Islet of Langerhans (tissue), 1 donor: ENCODE measurements at regions not wholly inside any gene's neighbourhood (a gene's known extent, or its start where the extent isn't known, plus 50 kb on each side); places are given as distances from the start of the nearest gene placed in this dataset.

ENCODE experiments used
- FAIRE-seq: peaks from one replicate; lab custom pipeline; 2011; peaks lifted over from hg19 to GRCh38; lab: Jason Lieb, UNC

DNA sequence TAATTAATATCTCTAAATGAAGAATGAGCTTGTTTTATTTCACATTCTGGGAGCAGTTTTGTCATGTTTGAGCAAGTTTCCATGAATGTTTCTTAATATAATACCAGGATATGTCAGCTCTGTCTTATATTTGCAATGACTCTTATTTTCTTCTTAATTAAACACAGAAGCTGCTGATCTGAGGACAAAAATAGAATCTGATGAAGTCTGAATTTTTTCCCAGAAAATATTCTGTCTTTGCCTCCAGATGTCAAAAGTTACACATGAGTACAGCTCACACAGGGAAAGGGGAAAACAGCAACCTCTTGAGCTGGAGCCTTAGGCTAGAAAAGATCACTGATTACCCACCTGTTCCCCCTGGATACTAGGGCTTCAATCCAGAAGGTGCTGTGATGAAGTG lies 606.6 kb upstream of the SYT4 start:
- FAIRE-seq, result no peak

DNA sequence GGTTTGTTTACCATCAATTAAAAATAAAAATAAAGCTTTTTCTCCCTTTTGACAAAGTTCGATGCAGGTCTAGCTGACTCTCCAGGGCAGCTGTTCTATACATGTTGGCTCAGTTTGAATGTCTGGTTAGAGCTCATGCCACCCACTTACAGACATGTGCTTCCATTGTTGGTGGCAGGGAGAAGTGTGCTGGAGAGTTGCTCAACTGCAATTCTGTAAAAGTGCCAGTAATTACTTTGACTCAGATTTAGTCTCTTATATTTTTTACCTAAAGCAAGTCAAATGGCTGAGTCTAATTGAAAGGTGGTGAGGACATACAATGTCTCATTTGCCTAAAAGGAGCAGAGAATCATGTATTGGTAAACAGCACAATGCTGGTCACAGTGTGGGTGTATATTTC lies 609.1 kb upstream of the SYT4 start:
- no peak for FAIRE-seq

DNA sequence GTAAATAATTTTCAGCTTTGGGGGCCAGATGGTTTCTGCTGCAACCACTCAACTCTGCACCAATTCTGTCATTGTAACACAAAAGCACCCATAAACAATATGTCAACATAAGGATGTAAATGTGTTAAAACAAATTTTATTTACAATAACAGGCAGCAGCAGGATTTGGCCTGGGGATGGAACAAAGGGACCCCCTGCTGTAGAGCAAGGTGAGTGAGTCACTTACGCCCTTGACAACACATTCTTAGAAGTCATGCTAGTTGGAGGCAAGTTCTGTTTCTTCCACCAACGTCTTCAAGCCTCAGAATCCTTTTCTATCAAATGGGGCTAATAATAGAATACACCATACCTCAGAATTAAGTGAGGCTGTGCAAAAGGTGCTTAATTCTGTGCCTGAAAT lies 610.2 kb upstream of the SYT4 start:
- no peak for FAIRE-seq

DNA sequence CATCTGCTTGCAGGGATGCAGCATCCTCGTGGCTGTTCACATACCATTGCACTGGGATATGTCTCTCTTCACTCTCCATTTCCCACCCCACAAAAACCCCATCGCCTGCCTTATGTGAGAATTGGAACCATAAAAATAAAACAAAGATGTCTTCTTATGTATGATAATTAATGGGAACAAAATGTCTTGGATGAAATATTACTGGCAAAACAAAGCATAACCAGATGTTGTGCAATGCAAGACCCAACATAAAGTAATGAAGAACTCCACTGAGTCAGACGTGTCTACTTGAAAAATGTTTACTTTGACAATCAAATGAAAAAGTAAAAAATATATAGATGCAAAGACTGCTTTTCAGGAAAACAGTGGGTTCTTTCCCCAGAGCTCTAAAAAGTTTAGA lies 611.3 kb upstream of the SYT4 start:
- no peak for FAIRE-seq

DNA sequence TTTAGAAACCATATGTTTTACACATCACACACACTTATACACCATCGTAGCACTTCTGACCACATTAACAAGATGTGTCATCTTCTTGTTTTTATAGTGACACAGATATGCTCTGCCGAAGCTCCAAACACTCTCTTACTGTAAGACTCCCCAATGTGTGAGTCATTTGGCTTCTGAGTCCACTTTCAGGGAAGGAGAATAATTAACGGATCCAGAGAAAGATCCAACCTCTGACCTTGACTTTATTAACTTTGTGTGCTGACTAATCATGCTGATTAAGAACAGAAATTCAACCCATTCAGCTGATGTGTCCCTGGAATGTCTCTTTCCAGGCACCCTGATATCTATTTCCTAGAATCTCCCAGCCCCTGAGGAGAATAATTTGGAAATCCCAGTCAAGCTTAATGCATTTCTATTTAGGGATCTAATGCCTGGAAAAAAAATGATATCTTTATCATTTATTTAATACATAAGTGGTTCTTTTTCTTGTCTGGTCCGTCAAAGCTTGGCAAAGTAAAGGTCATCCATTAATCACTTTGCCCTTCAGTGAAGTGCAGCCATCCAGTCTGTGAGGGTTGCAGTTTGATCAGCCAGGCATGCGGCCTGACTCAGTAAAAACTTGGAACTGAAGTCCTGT lies 615.8 kb upstream of the SYT4 start:
- no peak for FAIRE-seq

DNA sequence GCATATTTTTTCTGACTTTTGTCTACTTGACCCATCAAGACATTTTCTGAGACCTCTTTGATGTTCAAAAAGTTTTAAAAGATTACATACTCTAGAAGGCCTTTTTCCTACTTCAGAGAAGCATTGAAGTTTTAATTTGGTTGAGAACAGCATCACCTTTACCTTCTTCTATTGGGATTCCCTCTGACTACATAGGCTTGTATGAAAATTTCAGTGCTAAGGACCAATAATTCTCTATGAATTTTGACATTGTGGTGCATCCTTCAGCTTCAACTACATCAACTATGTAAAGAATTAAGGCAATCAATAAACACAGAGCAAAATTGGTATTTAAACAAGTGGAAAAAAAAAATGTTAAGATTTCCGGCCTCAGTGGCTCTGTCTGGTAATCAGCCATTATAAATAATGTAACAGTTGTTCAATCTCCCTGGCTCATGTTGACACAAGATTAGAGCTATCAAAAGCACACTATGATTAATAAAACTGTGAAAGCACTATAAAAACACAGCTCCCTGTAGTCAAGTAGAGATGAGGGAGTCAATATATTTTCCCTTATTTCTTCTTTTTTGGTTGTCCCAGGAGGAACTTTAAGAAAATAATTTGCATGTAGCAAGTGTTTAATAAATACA lies 627.0 kb upstream of the SYT4 start:
- peak; percentile 90 for FAIRE-seq

DNA sequence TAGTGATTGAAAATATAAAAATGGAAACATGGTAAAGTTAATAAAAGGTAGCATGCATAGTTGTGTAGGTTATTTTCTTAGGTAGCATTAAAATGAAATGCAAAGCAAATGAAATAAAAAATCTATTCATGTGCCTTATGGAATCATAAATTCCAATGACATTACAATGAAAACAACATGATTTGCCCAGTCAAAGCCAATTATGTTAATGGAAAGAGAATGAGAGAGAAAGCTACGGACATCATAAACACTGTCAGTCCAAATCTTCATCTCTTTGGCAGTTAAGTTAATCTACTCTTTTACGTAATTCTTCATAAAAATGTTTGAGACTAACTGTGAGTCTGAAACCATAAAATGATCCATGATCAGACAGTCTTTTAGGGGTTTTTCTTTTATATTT lies 636.7 kb upstream of the SYT4 start:
- peak; percentile 60 for FAIRE-seq

DNA sequence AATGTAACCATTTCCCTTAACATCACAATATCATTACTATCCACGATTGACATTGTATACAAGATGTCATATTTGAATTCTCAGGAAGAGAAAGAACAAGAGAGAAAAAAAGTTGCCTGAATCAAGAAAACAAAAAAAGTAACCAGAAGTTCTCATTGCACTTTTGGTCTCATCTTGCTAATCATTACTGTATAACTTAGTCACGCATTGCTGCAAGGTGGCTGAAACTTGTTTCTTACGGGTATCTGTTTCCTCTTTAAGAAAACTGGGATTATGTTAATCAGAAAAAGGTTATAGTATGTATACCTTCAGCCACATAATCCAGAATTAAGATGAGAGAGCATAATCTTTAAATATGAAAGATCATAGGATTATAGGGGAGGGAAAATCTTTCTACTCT lies 639.7 kb upstream of the SYT4 start:
- FAIRE-seq, result no peak

DNA sequence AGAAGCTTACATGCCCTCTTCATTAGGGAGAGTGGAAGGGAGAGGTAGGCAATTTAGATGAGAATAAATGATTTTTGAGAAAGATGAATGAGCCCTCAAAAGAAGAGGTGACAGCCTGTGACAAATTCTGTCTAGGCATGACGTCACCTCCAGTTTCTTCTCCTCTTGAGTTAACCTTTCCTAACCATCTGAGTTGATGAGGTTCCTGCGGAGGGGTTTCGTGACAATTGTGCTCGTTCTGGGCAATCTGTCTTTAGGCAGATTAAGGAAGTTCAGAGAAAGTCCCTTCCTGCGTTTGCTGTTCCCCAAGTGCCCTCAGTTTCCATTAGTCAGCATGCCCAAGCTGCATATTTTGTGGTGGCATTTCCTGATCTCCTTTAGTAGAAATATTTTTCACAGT lies 640.2 kb upstream of the SYT4 start:
- no peak for FAIRE-seq

DNA sequence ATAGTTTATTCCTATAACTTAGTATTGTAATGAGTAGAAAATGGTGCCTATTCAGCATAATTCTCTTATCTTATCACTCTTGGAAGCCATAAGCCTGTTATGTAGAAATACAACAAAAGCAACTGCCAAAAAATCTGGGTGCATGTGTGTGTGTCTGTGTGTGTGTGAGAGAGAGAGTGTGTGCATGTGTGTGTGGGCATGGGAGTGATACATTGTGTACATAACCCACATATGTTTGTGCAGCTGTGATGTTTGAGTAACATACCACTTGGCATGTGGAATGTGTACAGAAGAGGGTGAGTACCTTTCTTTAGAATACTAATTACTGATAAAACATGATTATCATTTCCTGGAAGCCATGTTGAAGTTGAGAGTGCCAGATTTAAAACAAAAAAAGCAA lies 642.3 kb upstream of the SYT4 start:
- no peak for FAIRE-seq

DNA sequence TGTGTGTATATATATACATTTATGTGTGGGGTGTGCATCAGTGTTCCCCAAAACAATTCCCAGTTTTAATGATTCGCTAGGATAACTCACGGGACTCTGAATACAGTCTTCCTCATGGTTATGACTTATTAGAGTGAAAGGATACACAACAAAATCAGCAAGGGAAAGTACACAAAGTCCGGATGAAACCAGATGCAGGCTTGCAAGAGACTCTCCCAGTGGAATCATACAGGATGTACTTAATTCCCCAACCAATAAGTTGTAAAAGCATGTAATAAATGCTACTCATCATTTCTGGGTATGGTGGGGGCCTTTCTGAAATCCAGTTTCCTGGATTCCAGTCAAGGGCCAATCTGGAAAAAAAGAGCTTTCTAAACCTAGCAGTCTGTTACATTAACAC lies 654.1 kb upstream of the SYT4 start:
- peak; percentile 68 for FAIRE-seq

DNA sequence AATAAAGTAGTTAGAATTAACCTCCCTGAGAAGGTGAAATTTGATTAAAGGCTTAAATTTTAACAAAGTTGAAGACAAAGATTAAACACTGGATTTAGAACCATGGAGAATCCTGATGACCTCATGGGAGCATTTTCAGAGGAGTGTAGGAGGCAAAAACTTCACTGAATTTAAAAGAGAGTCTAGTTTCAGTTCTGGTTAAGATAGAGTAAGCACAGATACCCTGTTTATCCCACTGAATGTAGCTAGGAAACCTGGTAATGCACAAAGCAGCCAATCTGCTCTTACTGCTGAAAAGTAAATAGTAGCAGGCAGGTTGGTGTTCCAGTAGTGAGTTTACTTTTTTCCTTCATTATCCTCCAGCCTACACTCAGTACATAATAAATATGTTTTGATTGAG lies 654.9 kb upstream of the SYT4 start:
- FAIRE-seq, result peak; percentile 100

DNA sequence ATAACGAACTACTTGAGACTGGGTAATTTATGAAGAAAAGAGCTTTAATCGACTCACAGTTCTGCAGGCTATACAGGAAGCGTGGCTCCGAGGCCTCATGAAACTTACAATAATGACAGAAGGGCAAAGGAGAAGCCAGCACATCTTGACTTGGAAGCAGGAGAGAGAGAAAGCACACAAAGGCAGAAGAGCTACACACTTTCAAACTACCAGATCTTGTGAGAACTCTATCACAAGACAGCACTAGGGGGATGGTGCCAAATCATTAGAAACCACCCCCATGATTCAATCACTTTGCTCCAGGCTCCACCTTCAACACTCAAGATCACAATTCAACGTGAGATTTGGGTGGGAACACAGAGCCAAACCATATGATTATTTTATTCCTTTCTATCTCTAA lies 655.9 kb upstream of the SYT4 start:
- no peak for FAIRE-seq

DNA sequence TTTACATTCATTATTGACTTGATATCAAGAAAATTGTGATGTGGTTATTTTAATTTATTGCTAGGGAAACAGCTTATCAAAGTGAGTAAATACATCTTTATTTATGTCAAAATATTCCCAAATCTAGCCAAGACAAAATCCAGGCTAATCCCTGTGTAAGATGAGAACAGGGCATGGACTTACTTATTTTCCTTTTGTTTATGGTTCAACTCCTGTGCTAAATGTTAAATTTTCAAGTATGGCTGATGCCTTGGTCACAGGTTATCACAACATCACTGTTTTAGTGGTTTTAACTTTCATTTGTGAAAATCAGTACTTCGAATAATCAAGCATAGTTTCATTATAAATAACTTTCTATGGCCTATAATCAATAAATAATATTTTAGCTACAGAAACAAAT lies 657.0 kb upstream of the SYT4 start:
- no peak for FAIRE-seq

DNA sequence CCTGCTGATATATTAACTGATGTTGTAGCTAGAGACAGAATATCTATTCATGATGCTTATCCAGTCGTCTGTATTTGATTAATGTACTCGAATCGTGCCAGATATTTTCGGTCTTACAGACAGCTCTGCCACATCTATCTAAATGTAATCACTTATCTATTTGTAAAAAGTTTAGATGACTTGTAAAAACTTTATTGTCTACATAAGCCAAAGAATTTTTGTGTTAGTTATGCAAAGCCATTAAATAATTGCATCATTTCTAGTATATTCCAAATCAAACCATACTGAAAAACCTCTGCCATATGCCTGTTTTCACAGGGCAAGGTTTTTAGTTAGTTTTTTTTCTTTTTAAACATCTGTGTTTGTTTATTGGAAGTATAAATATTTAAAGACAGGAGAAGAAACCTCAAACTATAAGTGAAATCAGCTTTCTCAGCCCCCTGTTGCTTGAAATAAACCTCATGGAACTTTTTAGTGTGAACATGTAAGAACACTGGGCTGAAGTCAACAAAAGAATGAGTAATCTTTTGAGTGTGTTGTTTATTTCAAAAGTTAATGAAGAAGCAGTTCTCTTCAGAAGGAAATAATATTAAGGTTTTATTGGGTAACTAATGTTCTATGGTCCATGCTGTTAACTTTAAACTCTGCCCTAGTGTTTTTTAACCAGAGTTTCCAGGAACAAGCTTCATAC lies 657.6 kb upstream of the SYT4 start:
- FAIRE-seq, result no peak

DNA sequence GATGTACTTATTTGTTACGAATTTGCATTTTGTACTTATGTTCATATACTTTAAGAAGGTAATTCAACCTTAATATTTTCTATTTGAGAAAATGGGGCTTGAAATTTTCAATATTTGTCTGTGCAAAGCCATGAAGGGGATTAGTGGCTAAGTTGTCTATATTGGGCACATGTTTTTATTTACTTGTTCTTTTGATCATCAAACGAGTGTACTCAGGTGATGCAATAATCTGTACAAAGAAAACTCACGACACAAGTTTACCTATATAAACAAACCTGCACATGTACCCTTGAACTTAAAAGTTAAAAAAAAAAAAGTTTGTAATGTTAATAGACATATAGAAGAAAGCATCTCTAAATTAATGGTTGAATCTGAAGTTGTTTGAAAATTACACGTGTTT lies 658.9 kb upstream of the SYT4 start:
- FAIRE-seq, result no peak

DNA sequence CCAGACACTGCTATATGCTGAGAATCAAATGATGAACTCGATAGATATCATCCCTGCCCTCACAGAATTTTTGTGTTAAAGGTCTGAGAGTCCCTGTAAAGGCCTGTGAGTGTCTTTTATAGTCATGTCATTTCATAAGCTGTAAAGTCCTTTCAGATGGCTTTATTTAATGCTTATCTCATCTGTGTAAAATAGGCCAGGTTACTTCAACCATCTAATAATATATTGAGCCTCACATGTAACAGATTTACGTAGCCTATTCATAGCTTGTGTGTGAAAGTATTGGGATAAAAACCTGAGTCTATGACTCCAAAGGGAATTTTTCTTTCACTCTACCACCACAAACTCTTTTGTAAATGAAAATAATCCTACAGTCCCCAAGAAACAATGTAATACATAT lies 672.0 kb upstream of the SYT4 start:
- no peak for FAIRE-seq

DNA sequence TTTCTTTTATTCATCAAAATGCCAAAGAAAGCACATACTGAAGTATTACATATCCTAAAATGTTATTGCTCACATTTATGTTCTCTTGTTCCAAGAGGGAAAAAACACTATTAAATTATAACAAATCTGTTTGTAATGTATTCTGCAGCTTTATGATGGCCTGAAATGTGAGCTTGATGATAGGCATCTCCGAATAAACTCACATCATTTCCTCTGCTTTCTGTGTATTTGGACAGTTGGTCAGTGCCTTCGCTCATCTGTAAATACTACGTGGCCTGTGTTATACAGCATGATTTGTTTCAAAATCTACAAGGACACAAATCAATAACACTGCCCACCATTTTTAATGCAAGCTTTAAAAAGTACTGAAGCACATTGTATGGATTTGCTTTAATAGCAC lies 672.8 kb upstream of the SYT4 start:
- no peak for FAIRE-seq

DNA sequence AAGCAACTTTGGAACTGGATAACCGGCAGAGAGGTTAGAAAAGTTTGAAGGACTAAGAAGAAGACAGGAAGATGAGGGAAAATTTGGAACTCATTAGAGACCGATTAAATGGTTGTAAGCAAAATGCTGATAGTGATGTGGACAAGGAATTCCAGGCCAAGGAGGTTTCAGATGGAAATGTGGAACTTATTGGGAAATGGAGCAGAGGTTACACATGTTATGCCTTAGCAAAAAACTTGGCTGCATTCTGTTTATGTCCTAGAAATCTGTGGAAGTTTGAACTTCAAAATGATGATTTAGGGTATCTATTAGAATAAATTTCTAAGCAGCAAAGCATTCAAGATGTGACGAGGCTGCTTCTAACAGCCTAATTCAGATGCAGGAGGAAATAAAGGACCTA lies 675.1 kb upstream of the SYT4 start:
- no peak for FAIRE-seq

DNA sequence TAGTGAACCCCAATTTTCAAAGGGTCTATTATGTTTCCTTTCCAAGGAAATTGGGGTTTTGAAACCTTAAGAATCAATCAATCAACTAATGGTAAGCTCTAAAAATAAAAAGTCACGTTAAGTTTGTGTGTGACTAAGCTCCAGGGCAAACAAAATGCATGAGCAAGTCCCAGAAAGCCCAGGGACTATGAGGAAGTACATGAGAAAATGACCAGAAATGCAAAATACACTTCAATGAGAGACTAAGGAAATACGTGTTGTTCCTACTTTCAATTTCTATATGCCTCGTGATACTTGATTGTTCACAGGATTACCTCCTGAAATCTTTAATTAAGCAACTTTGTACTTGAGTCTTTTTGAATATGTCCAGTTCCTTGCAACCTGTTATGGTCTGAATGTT lies 684.4 kb upstream of the SYT4 start:
- FAIRE-seq, result no peak

DNA sequence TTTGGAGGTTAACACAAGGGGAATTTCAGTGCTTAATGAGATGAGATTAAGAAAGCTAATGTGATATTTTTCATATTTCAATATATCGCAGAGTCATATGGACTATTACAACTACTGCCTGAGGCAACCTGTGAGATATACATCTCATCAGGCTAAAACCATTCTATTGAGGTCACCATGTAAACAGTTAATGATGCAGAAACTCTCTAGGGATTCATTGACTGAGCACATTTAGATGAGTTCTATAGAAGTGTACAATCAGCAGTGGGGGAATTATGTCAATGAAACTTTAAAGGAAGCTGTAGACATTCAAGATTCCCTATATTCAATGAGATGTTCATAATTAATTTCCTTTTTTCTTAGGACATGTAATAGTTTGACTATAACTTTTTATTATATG lies 687.4 kb upstream of the SYT4 start:
- no peak for FAIRE-seq

DNA sequence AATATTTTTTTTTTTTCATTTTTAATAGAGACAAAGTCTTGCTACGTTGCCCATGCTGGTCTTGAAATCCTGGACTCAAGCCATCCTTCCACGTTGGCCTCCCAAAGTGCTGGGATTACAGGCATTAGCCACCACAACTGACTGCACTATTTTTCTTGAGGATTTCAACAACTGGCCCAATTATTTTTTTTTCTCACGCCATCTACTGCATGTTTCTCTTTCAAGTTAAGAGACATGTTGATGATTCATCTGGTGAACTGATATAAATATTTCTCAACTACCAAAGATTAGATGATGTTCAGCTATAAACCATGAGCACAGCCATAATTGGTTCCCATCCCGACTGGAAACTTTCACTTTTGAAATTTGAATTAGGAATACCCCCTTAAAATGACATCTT lies 688.4 kb upstream of the SYT4 start:
- FAIRE-seq, result no peak

DNA sequence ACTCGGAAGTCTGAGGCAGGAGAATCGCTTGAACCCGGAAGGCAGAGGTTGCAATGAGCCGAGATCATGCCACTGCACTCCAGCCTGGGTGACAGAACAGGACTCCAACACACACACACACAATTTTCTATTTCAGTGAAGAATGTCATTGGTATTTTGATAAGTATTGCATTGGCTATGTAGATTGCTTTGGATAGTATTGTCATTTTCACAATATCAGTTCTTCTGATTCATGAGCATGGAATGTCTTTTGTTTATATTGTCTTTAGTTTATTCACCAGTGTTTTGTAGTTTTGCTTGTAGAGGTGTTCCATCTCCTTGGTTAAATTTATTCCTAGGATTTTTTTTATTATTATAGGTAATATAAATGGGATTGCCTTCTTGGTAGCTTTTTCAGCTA lies 693.4 kb upstream of the SYT4 start:
- no peak for FAIRE-seq

DNA sequence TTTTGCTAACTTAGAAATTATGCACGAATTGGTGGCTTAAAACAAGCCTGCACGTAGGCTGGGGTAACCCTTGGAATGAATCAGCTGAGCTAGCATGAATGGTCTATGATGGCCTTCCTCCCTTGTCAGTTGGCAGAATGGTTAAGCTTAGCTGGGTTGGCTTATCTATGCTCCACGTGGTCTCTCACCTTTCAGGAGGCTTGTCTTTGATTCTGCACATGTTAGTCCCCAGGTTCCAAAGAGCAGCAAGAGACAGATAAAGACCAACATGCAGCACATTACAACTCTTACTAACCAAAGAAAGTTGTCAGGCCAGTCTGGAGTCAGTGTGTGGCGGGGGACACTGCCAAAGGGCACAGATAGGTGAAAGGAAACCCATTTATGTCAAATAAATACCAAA lies 700.9 kb upstream of the SYT4 start:
- FAIRE-seq, result no peak
